Esophagus muscularis mucosa (tissue), 3 donors: ENCODE measurements at regions not wholly inside any gene's neighbourhood (a gene's known extent, or its start where the extent isn't known, plus 50 kb on each side); places are given as distances from the start of the nearest gene placed in this dataset.

Experiments
- CTCF ChIP-seq, 3 experiments: fragments of 200-600 bp in 2 of 3; fragments of 450-650 bp in 1 of 3; sonication (generic) in 2 of 3; IDR thresholded peaks; one replicate each; pipeline ENCODE4 v1.5.1; 2017 to 2019; ENCODE audit warnings: antibody characterized with exemption in 3 of 3, mild to moderate bottlenecking in 2 of 3, moderate library complexity in 1 of 3
- POLR2A ChIP-seq: fragments of 450-650 bp; IDR thresholded peaks from one replicate; pipeline ENCODE4 v1.6.1; 2017; ENCODE audit warnings: antibody characterized with exemption, moderate library complexity, mild to moderate bottlenecking, low read depth
- POLR2AphosphoS5 ChIP-seq, 2 donors: sonication (generic); formaldehyde crosslinking; IDR thresholded peaks; one replicate each; pipeline ENCODE4 v1.6.1; 2017; ENCODE audit warnings: antibody characterized with exemption in 2 of 2

- TF ChIP-seq CTCF (IDR thresholded peaks at IDR 0.05), result no peak
- TF ChIP-seq POLR2A, result no peak
- no peak for TF ChIP-seq POLR2AphosphoS5 (IDR thresholded peaks at IDR 0.05)
Observed at GRCh38 chr22:48171271-48171691, 1408.8 kb downstream of the TBC1D22A start.
